SK-N-SH treated with all-trans-retinoic acid at 6 μM for 48 hours (cell line): ENCODE measurements at regions not wholly inside any gene's neighbourhood (a gene's known extent, or its start where the extent isn't known, plus 50 kb on each side); places are given as distances from the start of the nearest gene placed in this dataset.

Experiments
- ATAC-seq: fragments of 200-7000 bp; cut with Tn5 transposase; 3 replicates; pipeline ENCODE4 v1.9.1; 2020; ENCODE audit warnings: mild to moderate bottlenecking, moderate library complexity
- ARNTL ChIP-seq: fragments of 450-650 bp; formaldehyde crosslinking; IDR thresholded peaks from 2 replicates; pipeline ENCODE4 v1.5.0; 2020; ENCODE audit warnings: low read depth, mild to moderate bottlenecking, moderate library complexity, borderline replicate concordance
- BACH2 ChIP-seq: fragments of 250-450 bp; sonication (Bioruptor Pico); IDR thresholded peaks from 2 replicates; pipeline ENCODE4 v1.9.0; 2021; ENCODE audit warnings: mild to moderate bottlenecking, borderline replicate concordance
- CSDC2 ChIP-seq: fragments of 250-450 bp; sonication (Bioruptor Pico); IDR thresholded peaks from 2 replicates; pipeline ENCODE4 v1.5.0; 2020; ENCODE audit warnings: mild to moderate bottlenecking, moderate library complexity
- CSRNP3 ChIP-seq: fragments of 250-450 bp; sonication (Bioruptor Pico); IDR thresholded peaks from 2 replicates; pipeline ENCODE4 v1.5.1; 2021; ENCODE audit warnings: mild to moderate bottlenecking, moderate library complexity
- ESRRG ChIP-seq: fragments of 250-450 bp; sonication (Bioruptor Pico); IDR thresholded peaks from 2 replicates; pipeline ENCODE4 v1.6.1; 2021; ENCODE audit warnings: mild to moderate bottlenecking
- ISL1 ChIP-seq: fragments of 250-450 bp; sonication (Bioruptor Pico); IDR thresholded peaks from 2 replicates; pipeline ENCODE4 v2.1.2; 2022; ENCODE audit warnings: mild to moderate bottlenecking, moderate library complexity
- OSR1 ChIP-seq: fragments of 250-450 bp; sonication (Bioruptor Pico); IDR thresholded peaks from 2 replicates; pipeline ENCODE4 v1.8.0; 2022; ENCODE audit warnings: moderate library complexity, mild to moderate bottlenecking, inconsistent platforms
- PATZ1 ChIP-seq: fragments of 250-450 bp; sonication (Bioruptor Pico); IDR thresholded peaks from 2 replicates; pipeline ENCODE4 v1.8.0; 2020; ENCODE audit warnings: mild to moderate bottlenecking, moderate library complexity, borderline replicate concordance
- POU6F1 ChIP-seq: fragments of 250-450 bp; sonication (Bioruptor Pico); IDR thresholded peaks from 2 replicates; pipeline ENCODE4 v1.8.0; 2021; ENCODE audit warnings: low read depth, mild to moderate bottlenecking, moderate library complexity, borderline replicate concordance
- PPARA ChIP-seq: fragments of 250-450 bp; sonication (Bioruptor Pico); IDR thresholded peaks from 2 replicates; pipeline ENCODE4 v1.5.0; 2020; ENCODE audit warnings: mild to moderate bottlenecking, borderline replicate concordance
- RARB ChIP-seq: fragments of 250-450 bp; sonication (Bioruptor Pico); IDR thresholded peaks from 2 replicates; pipeline ENCODE4 v1.8.0; 2021; ENCODE audit warnings: mild to moderate bottlenecking, moderate library complexity
- SNAI2 ChIP-seq: fragments of 250-450 bp; sonication (Bioruptor Pico); IDR thresholded peaks from 2 replicates; pipeline ENCODE4 v1.5.0; 2020; ENCODE audit warnings: mild to moderate bottlenecking, moderate library complexity
- TCF4 ChIP-seq: fragments of 250-450 bp; sonication (Bioruptor Pico); IDR thresholded peaks from 2 replicates; pipeline ENCODE4 v1.8.0; 2021; ENCODE audit warnings: mild to moderate bottlenecking, moderate library complexity, borderline replicate concordance
- TOX ChIP-seq: fragments of 250-450 bp; sonication (Bioruptor Pico); IDR thresholded peaks from 2 replicates; pipeline ENCODE4 v1.8.0; 2021; ENCODE audit warnings: mild to moderate bottlenecking, moderate library complexity, borderline replicate concordance
- TSHZ2 ChIP-seq: fragments of 250-450 bp; sonication (Bioruptor Pico); IDR thresholded peaks from 2 replicates; pipeline ENCODE4 v1.5.0; 2020; ENCODE audit warnings: mild to moderate bottlenecking, moderate library complexity
- ZC3H10 ChIP-seq: fragments of 250-450 bp; sonication (Bioruptor Pico); IDR thresholded peaks from 2 replicates; pipeline ENCODE4 v1.5.1; 2021; ENCODE audit warnings: mild to moderate bottlenecking, moderate library complexity
- ZFP3 ChIP-seq: fragments of 250-450 bp; sonication (Bioruptor Pico); IDR thresholded peaks from 2 replicates; pipeline ENCODE4 v1.5.0; 2020; ENCODE audit warnings: mild to moderate bottlenecking, moderate library complexity
- ZFP30 ChIP-seq: fragments of 450-650 bp; formaldehyde crosslinking; IDR thresholded peaks from 2 replicates; pipeline ENCODE4 v1.5.0; 2022; ENCODE audit warnings: mild to moderate bottlenecking, moderate library complexity
- ZNF565 ChIP-seq: fragments of 450-650 bp; formaldehyde crosslinking; conservative IDR thresholded peaks from 2 replicates; pipeline ENCODE4 v1.5.0; 2020; ENCODE audit warnings: low read depth, mild to moderate bottlenecking, moderate library complexity
- ZNF70 ChIP-seq: fragments of 450-650 bp; formaldehyde crosslinking; IDR thresholded peaks from 2 replicates; pipeline ENCODE4 v1.5.0; 2020; ENCODE audit warnings: mild to moderate bottlenecking, moderate library complexity
- ZNF8 ChIP-seq: fragments of 450-650 bp; formaldehyde crosslinking; IDR thresholded peaks from 2 replicates; pipeline ENCODE4 v1.5.0; 2020; ENCODE audit warnings: mild to moderate bottlenecking, moderate library complexity

GRCh38 chr12:34291426-34291901, 269.2 kb downstream of the ALG10 start:
- TF ChIP-seq PATZ1 (CRISPR knock-in tag) (no peak), ZFP3 (CRISPR knock-in tag) (no peak), TCF4 (no peak), ISL1 (CRISPR knock-in tag) (no peak), ZC3H10 (CRISPR knock-in tag) (no peak), BACH2 (CRISPR knock-in tag) (no peak), ZNF8 (CRISPR knock-in tag) (no peak), POU6F1 (CRISPR knock-in tag) (no peak)
- ATAC-seq: no peak

GRCh38 chr12:34292736-34293625, 270.7 kb downstream of the ALG10 start:
- peak; percentile 58 for ATAC-seq
- TF ChIP-seq ZFP30 (no peak), CSRNP3 (no peak), TOX (no peak), PATZ1 (CRISPR knock-in tag) (no peak), ESRRG (CRISPR knock-in tag) (no peak), OSR1 (no peak), ZNF565 (CRISPR knock-in tag) (no peak), ARNTL (CRISPR knock-in tag) (no peak), SNAI2 (no peak), PPARA (CRISPR knock-in tag) (no peak), ZNF70 (CRISPR knock-in tag) (no peak), TSHZ2 (CRISPR knock-in tag) (no peak), ZC3H10 (CRISPR knock-in tag) (no peak), RARB (CRISPR knock-in tag) (no peak), POU6F1 (CRISPR knock-in tag) (no peak), CSDC2 (CRISPR knock-in tag) (no peak)
